Liver (tissue), 8 donors: ENCODE measurements at regions not wholly inside any gene's neighbourhood (a gene's known extent, or its start where the extent isn't known, plus 50 kb on each side); places are given as distances from the start of the nearest gene placed in this dataset.
A peak's percentile ranks its signal among the peaks of the same experiment; 100 is the strongest.

Source experiments
- DNase-seq: peaks from one replicate; pipeline ENCODE4 v3.0.0-alpha.2; 2017; ENCODE audit warnings: low spot score
- H3K27ac ChIP-seq, 2 donors: one replicate each; pipeline ENCODE4 v1.7.0; 2013; ENCODE audit warnings: inconsistent platforms in 2 of 2, low read length in 2 of 2, control low read depth in 1 of 2, low read depth in 1 of 2, mild to moderate bottlenecking in 1 of 2
- H3K27me3 ChIP-seq, 4 donors: one replicate each; pipeline versions ENCODE4 v1.6.1 to v1.7.0; 2013; ENCODE audit warnings: low read length in 3 of 4, inconsistent platforms in 1 of 4, mild to moderate bottlenecking in 1 of 4, moderate library complexity in 1 of 4; ENCODE audit not compliant: control insufficient read depth in 4 of 4, insufficient read depth in 4 of 4
- H3K36me3 ChIP-seq, 4 donors: one replicate each; pipeline versions ENCODE4 v1.6.1 to v1.7.0; 2013; ENCODE audit warnings: low read length in 3 of 4, mild to moderate bottlenecking in 3 of 4, low read depth in 1 of 4, moderate library complexity in 1 of 4; ENCODE audit not compliant: control insufficient read depth in 4 of 4, insufficient read depth in 3 of 4
- H3K4me1 ChIP-seq, 4 donors: one replicate each; pipeline versions ENCODE4 v1.6.1 to v1.7.0; 2013; ENCODE audit warnings: low read length in 3 of 4, mild to moderate bottlenecking in 3 of 4, moderate library complexity in 1 of 4; ENCODE audit not compliant: control insufficient read depth in 4 of 4, insufficient read depth in 4 of 4
- H3K4me3 ChIP-seq, 3 donors: one replicate each; pipeline versions ENCODE4 v1.6.1 to v1.7.0; 2013; ENCODE audit warnings: low read length in 3 of 3, control low read depth in 1 of 3, low read depth in 1 of 3, mild to moderate bottlenecking in 1 of 3
- H3K9ac ChIP-seq, 2 donors: one replicate each; pipeline ENCODE4 v1.7.0; 2013; ENCODE audit warnings: low read length in 2 of 2, mild to moderate bottlenecking in 2 of 2, moderate library complexity in 2 of 2, control low read depth in 1 of 2, low read depth in 1 of 2
- H3K9me3 ChIP-seq, 4 donors: one replicate each; pipeline versions ENCODE4 v1.6.1 to v1.7.0; 2013; ENCODE audit warnings: low read length in 3 of 4; ENCODE audit not compliant: control insufficient read depth in 4 of 4
- FOXA1 ChIP-seq: IDR thresholded peaks from 2 replicates; pipeline ENCODE4 v1.6.1; 2016; ENCODE audit warnings: antibody characterized with exemption
- FOXA2 ChIP-seq: IDR thresholded peaks from 2 replicates; pipeline ENCODE4 v1.6.1; 2016; ENCODE audit warnings: antibody characterized with exemption
- GABPA ChIP-seq, 2 donors: IDR thresholded peaks in 1 of 2; conservative IDR thresholded peaks in 1 of 2; 2 replicates each; pipeline ENCODE4 v1.6.1; 2016; ENCODE audit warnings: antibody characterized with exemption in 2 of 2, mild to moderate bottlenecking in 1 of 2, moderate library complexity in 1 of 2
- HNF4A ChIP-seq, 2 donors: conservative IDR thresholded peaks; 2 replicates each; pipeline ENCODE4 v1.6.1; 2016; ENCODE audit warnings: antibody characterized with exemption in 2 of 2, mild to moderate bottlenecking in 2 of 2
- HNF4G ChIP-seq: IDR thresholded peaks from 2 replicates; pipeline ENCODE4 v1.6.1; 2016; ENCODE audit warnings: antibody characterized with exemption
- JUND ChIP-seq, 2 donors: IDR thresholded peaks; 2 replicates each; pipeline ENCODE4 v1.6.1; 2016; ENCODE audit warnings: antibody characterized with exemption in 2 of 2
- NR2F2 ChIP-seq: IDR thresholded peaks from 2 replicates; pipeline ENCODE4 v1.6.1; 2016; ENCODE audit warnings: antibody characterized with exemption
- RAD21 ChIP-seq, 2 donors: IDR thresholded peaks; 2 replicates each; pipeline ENCODE4 v1.6.1; 2016; ENCODE audit warnings: antibody characterized with exemption in 2 of 2, mild to moderate bottlenecking in 2 of 2
- RXRA ChIP-seq, 2 donors: IDR thresholded peaks; 2 replicates each; pipeline ENCODE4 v1.6.1; 2017 to 2018; ENCODE audit warnings: antibody characterized with exemption in 2 of 2, mild to moderate bottlenecking in 1 of 2
- SP1 ChIP-seq: IDR thresholded peaks from 2 replicates; pipeline ENCODE4 v1.6.1; 2018; ENCODE audit warnings: antibody characterized with exemption, mild to moderate bottlenecking
- TAF1 ChIP-seq: conservative IDR thresholded peaks from 2 replicates; pipeline ENCODE4 v1.6.1; 2016; ENCODE audit warnings: antibody characterized with exemption, mild to moderate bottlenecking
- YY1 ChIP-seq: IDR thresholded peaks from 2 replicates; pipeline ENCODE4 v1.6.1; 2016; ENCODE audit warnings: antibody characterized with exemption, mild to moderate bottlenecking
- whole genome bisulfite sequencing: extraction: QIAGEN DNeasy Blood & Tissue Kit; methylation state at CpG from one replicate; pipeline ENCODE4 v1.1.7; 2013; 5-methylcytosine and 5-hydroxymethylcytosine counted together
- TF ChIP-seq, protein P1 (sequence below): IDR thresholded peaks from 2 replicates; pipeline ENCODE4 v1.6.1; 2016; ENCODE audit warnings: antibody characterized with exemption, mild to moderate bottlenecking
- TF ChIP-seq, protein P2 (sequence below): IDR thresholded peaks from 2 replicates; pipeline ENCODE4 v1.6.1; 2016; ENCODE audit warnings: antibody characterized with exemption
- TF ChIP-seq, protein P3 (sequence below): IDR thresholded peaks from 2 replicates; pipeline ENCODE4 v1.6.1; 2016; ENCODE audit warnings: antibody characterized with exemption
- TF ChIP-seq, protein P4 (sequence below): fragments of 150-350 bp; IDR thresholded peaks from 2 replicates; pipeline ENCODE4 v1.5.1; 2017; ENCODE audit warnings: improper control_type of control experiment, low read depth, low read length; ENCODE audit not compliant: missing input control
- donor health status: healthy.
- donor health status: healthy.
- donor health status: healthy.
- donor health status: healthy.
- donor health status: healthy.

DNA sequence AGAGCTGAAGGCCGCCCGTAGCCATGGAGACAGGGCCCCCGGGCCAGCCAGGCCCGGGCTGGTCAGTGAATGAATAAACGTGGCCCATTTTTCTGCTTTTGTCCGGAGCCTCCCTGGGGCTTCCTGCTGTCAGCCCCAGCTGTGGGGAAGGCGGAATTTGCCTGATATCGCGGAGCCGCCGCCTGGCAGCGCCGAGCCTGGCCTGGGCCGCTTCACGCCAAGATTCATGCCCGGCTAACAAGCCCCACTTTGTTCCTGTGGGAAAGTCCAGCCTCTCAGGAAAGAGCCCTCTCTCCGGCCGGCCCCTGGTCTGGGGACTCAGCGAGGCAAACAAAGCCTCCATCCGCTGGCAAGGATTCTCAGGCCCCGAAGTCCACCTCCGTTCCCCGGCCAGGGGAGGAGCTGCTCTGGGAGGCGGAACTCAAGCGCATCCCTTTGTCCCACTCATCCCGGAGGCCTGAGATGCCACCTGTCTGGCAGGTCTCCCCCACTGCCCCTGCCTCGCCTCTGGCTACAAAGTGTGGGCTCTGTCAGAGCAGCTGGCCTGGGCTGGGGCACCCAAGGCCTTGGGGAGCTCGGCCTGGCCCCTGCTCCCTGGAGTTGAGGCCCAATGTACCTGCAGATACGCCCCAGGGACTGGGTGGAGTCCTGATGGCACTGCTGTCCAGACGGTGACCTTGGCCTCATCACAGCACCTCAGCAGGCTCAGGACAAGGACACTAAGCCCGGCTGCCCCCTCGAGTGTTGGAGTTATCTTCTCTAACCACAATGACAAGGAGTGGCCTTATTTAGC lies 51.6 kb upstream of the SLC6A11 start:
- TF ChIP-seq RAD21 (IDR thresholded peaks at IDR 0.05) = no peak
- no peak for TF ChIP-seq TAF1
- no peak for TF ChIP-seq FOXA2
- TF ChIP-seq, protein P1, sequence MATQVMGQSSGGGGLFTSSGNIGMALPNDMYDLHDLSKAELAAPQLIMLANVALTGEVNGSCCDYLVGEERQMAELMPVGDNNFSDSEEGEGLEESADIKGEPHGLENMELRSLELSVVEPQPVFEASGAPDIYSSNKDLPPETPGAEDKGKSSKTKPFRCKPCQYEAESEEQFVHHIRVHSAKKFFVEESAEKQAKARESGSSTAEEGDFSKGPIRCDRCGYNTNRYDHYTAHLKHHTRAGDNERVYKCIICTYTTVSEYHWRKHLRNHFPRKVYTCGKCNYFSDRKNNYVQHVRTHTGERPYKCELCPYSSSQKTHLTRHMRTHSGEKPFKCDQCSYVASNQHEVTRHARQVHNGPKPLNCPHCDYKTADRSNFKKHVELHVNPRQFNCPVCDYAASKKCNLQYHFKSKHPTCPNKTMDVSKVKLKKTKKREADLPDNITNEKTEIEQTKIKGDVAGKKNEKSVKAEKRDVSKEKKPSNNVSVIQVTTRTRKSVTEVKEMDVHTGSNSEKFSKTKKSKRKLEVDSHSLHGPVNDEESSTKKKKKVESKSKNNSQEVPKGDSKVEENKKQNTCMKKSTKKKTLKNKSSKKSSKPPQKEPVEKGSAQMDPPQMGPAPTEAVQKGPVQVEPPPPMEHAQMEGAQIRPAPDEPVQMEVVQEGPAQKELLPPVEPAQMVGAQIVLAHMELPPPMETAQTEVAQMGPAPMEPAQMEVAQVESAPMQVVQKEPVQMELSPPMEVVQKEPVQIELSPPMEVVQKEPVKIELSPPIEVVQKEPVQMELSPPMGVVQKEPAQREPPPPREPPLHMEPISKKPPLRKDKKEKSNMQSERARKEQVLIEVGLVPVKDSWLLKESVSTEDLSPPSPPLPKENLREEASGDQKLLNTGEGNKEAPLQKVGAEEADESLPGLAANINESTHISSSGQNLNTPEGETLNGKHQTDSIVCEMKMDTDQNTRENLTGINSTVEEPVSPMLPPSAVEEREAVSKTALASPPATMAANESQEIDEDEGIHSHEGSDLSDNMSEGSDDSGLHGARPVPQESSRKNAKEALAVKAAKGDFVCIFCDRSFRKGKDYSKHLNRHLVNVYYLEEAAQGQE = no peak
- no peak overlapping the region for H3K27ac ChIP-seq
- 40% methylated on average over 32 of the region's 32 CpGs for WGBS
- no peaks in the 10 kb centered on the region for H3K27me3 ChIP-seq
- no peaks in the 10 kb centered on the region for H3K4me1 ChIP-seq
- DNase-seq = peak; percentile 26
- H3K4me3 ChIP-seq = no peak overlapping the region
- H3K9me3 ChIP-seq = peaks cover 0 to 4% (median 1%) of the 10 kb centered on the region in 4 donors
- H3K9ac ChIP-seq = no peak overlapping the region
- H3K36me3 ChIP-seq = no peaks in the 10 kb centered on the region

DNA sequence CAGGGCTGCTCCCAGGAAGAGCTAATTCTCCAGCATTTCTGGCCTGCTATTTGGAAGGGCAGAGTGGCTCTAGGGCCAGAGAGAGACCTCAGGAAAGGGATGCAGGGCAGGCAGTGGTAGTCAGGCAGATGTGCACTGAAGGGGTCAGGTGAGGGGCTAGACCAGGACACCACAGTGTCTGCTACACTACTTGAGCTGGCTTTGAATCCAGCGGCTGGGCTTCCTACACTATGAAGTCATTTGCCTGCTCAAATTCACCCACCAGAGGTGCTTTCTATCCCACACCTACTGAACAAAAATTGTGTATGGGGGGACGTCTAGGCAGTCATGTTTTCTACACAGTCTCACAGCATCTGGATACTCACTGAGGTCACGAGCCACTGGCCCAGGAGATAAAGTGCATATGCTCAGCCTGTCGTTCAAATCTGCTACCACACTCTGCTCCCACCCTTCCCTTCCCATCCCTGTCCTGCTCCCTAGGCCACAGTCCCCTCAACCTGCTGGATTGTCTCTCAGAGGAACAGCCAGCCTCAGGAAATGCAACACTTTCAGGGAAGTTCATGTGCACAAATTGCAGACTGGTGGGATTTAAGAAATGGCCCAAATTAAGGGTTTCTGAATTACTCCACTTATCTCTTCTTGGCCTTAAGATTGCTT lies 49.9 kb upstream of the SLC6A11 start:
- Histone ChIP-seq H3K27me3 (no peaks in the 10 kb centered on the region), H3K4me3 (no peak overlapping the region), H3K36me3 (no peaks in the 10 kb centered on the region), H3K27ac (no peak overlapping the region), H3K9ac (no peak overlapping the region), H3K4me1 (no peaks in the 10 kb centered on the region), H3K9me3 (peaks cover 0 to 4% (median 1%) of the 10 kb centered on the region in 4 donors)
- TF ChIP-seq FOXA1 = no peak
- no peak for TF ChIP-seq RXRA (IDR thresholded peaks at IDR 0.05)
- TF ChIP-seq JUND (IDR thresholded peaks at IDR 0.05) = no peak
- TF ChIP-seq SP1 = no peak
- no peak for TF ChIP-seq HNF4G
- TF ChIP-seq, protein P2, sequence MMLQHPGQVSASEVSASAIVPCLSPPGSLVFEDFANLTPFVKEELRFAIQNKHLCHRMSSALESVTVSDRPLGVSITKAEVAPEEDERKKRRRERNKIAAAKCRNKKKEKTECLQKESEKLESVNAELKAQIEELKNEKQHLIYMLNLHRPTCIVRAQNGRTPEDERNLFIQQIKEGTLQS = no peak
- TF ChIP-seq, protein P1 = no peak
- TF ChIP-seq, protein P3, sequence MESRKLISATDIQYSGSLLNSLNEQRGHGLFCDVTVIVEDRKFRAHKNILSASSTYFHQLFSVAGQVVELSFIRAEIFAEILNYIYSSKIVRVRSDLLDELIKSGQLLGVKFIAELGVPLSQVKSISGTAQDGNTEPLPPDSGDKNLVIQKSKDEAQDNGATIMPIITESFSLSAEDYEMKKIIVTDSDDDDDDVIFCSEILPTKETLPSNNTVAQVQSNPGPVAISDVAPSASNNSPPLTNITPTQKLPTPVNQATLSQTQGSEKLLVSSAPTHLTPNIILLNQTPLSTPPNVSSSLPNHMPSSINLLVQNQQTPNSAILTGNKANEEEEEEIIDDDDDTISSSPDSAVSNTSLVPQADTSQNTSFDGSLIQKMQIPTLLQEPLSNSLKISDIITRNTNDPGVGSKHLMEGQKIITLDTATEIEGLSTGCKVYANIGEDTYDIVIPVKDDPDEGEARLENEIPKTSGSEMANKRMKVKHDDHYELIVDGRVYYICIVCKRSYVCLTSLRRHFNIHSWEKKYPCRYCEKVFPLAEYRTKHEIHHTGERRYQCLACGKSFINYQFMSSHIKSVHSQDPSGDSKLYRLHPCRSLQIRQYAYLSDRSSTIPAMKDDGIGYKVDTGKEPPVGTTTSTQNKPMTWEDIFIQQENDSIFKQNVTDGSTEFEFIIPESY = no peak
- TF ChIP-seq TAF1 = no peak
- no peak for TF ChIP-seq FOXA2
- TF ChIP-seq HNF4A (conservative IDR thresholded peaks at IDR 0.05) = no peak
- no peak for TF ChIP-seq RAD21 (IDR thresholded peaks at IDR 0.05)
- TF ChIP-seq GABPA (IDR thresholded peaks at IDR 0.05 in 1 of 2, conservative IDR thresholded peaks at IDR 0.05 in 1 of 2) = no peak
- no peak for TF ChIP-seq NR2F2
- TF ChIP-seq, protein P4, sequence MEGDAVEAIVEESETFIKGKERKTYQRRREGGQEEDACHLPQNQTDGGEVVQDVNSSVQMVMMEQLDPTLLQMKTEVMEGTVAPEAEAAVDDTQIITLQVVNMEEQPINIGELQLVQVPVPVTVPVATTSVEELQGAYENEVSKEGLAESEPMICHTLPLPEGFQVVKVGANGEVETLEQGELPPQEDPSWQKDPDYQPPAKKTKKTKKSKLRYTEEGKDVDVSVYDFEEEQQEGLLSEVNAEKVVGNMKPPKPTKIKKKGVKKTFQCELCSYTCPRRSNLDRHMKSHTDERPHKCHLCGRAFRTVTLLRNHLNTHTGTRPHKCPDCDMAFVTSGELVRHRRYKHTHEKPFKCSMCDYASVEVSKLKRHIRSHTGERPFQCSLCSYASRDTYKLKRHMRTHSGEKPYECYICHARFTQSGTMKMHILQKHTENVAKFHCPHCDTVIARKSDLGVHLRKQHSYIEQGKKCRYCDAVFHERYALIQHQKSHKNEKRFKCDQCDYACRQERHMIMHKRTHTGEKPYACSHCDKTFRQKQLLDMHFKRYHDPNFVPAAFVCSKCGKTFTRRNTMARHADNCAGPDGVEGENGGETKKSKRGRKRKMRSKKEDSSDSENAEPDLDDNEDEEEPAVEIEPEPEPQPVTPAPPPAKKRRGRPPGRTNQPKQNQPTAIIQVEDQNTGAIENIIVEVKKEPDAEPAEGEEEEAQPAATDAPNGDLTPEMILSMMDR = no peak
- no peak for TF ChIP-seq YY1
- peak; percentile 12 for DNase-seq
- 66% methylated on average over 4 of the region's 4 CpGs for WGBS
